GM19023 (cell line): ENCODE measurements at regions not wholly inside any gene's neighbourhood (a gene's known extent, or its start where the extent isn't known, plus 50 kb on each side); places are given as distances from the start of the nearest gene placed in this dataset.
"Not testable (repeated sequence)": the region's sequence is repeated elsewhere in the genome, so short reads cannot be mapped to it uniquely, and the experiment has no call there.

ENCODE experiments used
- ATAC-seq: cut with Tn5 transposase; IDR thresholded peaks from one replicate; pipeline ENCODE4 v1.9.1; 2021; ENCODE audit warnings: mild to moderate bottlenecking, moderate library complexity; ENCODE audit not compliant: unreplicated experiment

GRCh38 chr3:104909721-104910120 lies 457.0 kb upstream of the ALCAM start:
- ATAC-seq: no peak

GRCh38 chr3:104911376-104911775 lies 455.3 kb upstream of the ALCAM start:
- ATAC-seq: no peak

GRCh38 chr3:104916971-104917370 lies 449.7 kb upstream of the ALCAM start:
- ATAC-seq: no peak

- ATAC-seq: no peak
These were observed 446.2 kb upstream of the ALCAM start for GRCh38 chr3:104920512-104920911.

- no peak for ATAC-seq
These were observed 432.7 kb upstream of the ALCAM start for GRCh38 chr3:104933972-104934371.

- no peak for ATAC-seq
These were observed 431.1 kb upstream of the ALCAM start for GRCh38 chr3:104935613-104936012.

- no peak for ATAC-seq
These were observed 427.5 kb upstream of the ALCAM start for GRCh38 chr3:104939196-104939595.

- no peak for ATAC-seq
These were observed 424.9 kb upstream of the ALCAM start for GRCh38 chr3:104941785-104942184.

- no peak for ATAC-seq
These were observed 422.7 kb upstream of the ALCAM start for GRCh38 chr3:104943974-104944373.

- ATAC-seq: no peak
These were observed 418.8 kb upstream of the ALCAM start for GRCh38 chr3:104947943-104948342.

- ATAC-seq: not testable (repeated sequence)
These were observed 416.9 kb upstream of the ALCAM start for GRCh38 chr3:104949810-104950209.

- no peak for ATAC-seq
These were observed 415.3 kb upstream of the ALCAM start for GRCh38 chr3:104951426-104951825.

GRCh38 chr3:104952146-104952972 lies 414.4 kb upstream of the ALCAM start:
- ATAC-seq: no peak

GRCh38 chr3:104956620-104957345 lies 409.9 kb upstream of the ALCAM start:
- no peak for ATAC-seq

- no peak for ATAC-seq
These were observed 406.1 kb upstream of the ALCAM start for GRCh38 chr3:104960579-104960978.

- no peak for ATAC-seq
These were observed 404.9 kb upstream of the ALCAM start for GRCh38 chr3:104961851-104962250.

- no peak for ATAC-seq
These were observed 392.4 kb upstream of the ALCAM start for GRCh38 chr3:104974316-104974715.

GRCh38 chr3:104977719-104978118 lies 389.0 kb upstream of the ALCAM start:
- ATAC-seq: no peak

- ATAC-seq: no peak
These were observed 384.6 kb upstream of the ALCAM start for GRCh38 chr3:104982130-104982529.

GRCh38 chr3:104987859-104988258 lies 378.9 kb upstream of the ALCAM start:
- no peak for ATAC-seq

- ATAC-seq: no peak
These were observed 378.2 kb upstream of the ALCAM start for GRCh38 chr3:104988496-104988895.

GRCh38 chr3:104989878-104990277 lies 376.8 kb upstream of the ALCAM start:
- no peak for ATAC-seq
